ENCODE measurements at regions not wholly inside any gene's neighbourhood (a gene's known extent, or its start where the extent isn't known, plus 50 kb on each side); places are given as distances from the start of the nearest gene placed in this dataset.

- Histone ChIP-seq H3K56ac (replicated peaks; ENCODE audit: insufficient read length, low read depth, low read length) (no peak overlapping the region), H3K9me3 (ENCODE audit: insufficient read depth in 2 of 2, low read depth in 1 of 2, low read length in 1 of 2) (no peaks in the 10 kb centered on the region; a peak in 1 of 4 replicates), H3K4me3 (ENCODE audit: extremely low read depth in 1 of 4, insufficient read depth in 2 of 4, low read depth in 3 of 4, low read length in 4 of 4) (no peak overlapping the region), H3K4ac (replicated peaks; ENCODE audit: insufficient read length, low read depth, low read length) (no peak overlapping the region), H3K4me1 (replicated peaks in 1 of 4; ENCODE audit: control insufficient read depth in 3 of 4, insufficient read depth in 4 of 4, low read length in 3 of 4) (peaks cover 0 to 2% (median 0%) of the 10 kb centered on the region in 4 experiments; a peak in 1 of 7 replicates), H3K27me3 (replicated peaks in 1 of 4; ENCODE audit: control insufficient read depth in 3 of 4, extremely low read depth in 1 of 4, insufficient read depth in 3 of 4, low read length in 3 of 4) (no peaks in the 10 kb centered on the region), H3K9ac (replicated peaks in 1 of 4; ENCODE audit: extremely low read depth in 1 of 4, low read depth in 3 of 4, low read length in 3 of 4) (no peak overlapping the region), H2BK5ac (ENCODE audit: low read depth, low read length) (no peak overlapping the region), H3K23ac (ENCODE audit: insufficient read length) (no peak overlapping the region), H4K20me1 (replicated peaks in 1 of 2; ENCODE audit: control insufficient read depth in 1 of 2, insufficient read depth in 2 of 2, low read length in 2 of 2) (no peaks in the 10 kb centered on the region), H3K36me3 (ENCODE audit: control insufficient read depth in 2 of 4, insufficient read depth in 4 of 4, low read length in 3 of 4) (no peaks in the 10 kb centered on the region), H4K8ac (ENCODE audit: extremely low read depth, insufficient read depth, low read length) (no peak overlapping the region), H2BK120ac (replicated peaks; ENCODE audit: low read depth, low read length) (no peak overlapping the region), H2BK20ac (ENCODE audit: low read length) (no peak overlapping the region), H3K23me2 (ENCODE audit: low read depth, low read length) (no peaks in the 10 kb centered on the region), H3K4me2 (ENCODE audit: insufficient read depth in 1 of 2, low read depth in 2 of 2, low read length in 2 of 2) (no peak overlapping the region), H3K14ac (ENCODE audit: insufficient read length) (no peak overlapping the region), H2BK12ac (ENCODE audit: low read depth, low read length) (no peak overlapping the region), H2AFZ (ENCODE audit: low read length) (no peak overlapping the region), H3K79me1 (ENCODE audit: low read depth, low read length) (no peaks in the 10 kb centered on the region), H2AK5ac (ENCODE audit: low read depth, low read length) (no peak overlapping the region), H3K18ac (ENCODE audit: extremely low read depth, low read length) (no peak overlapping the region), H3K79me2 (ENCODE audit: control insufficient read depth in 1 of 2, insufficient read depth in 2 of 2, low read length in 2 of 2) (no peaks in the 10 kb centered on the region), H4K91ac (replicated peaks; ENCODE audit: insufficient read length, low read length) (no peak overlapping the region), H4K5ac (ENCODE audit: insufficient read length, low read depth, low read length) (no peak overlapping the region), H2BK15ac (ENCODE audit: low read length) (no peak overlapping the region), H3K27ac (ENCODE audit: low read depth, low read length) (no peak overlapping the region)
- CTCF ChIA-PET (ENCODE audit: partially characterized antibody) = interaction anchor here (0.6 to 11.3 kb wide), 7 partner anchors 13 to 819 kb away, joined by 3 to 158 read pairs (median 3); no protein-coding TSS in a partner anchor
- FAIRE-seq (no peak), DNase-seq (ENCODE audit: low read depth in 1 of 2, low spot score in 2 of 2) (no peak)
- 91% methylated on average over 5 of the region's 5 CpGs; no CpG with 5 or more reads in 1 of the 2 experiments for WGBS, 2 experiments (ENCODE audit: extremely low coverage in 1 of 2, insufficient coverage in 1 of 2, insufficient read length in 1 of 2, insufficient replicate concordance in 2 of 2, low coverage in 1 of 2, low lambda C conversion rate in 2 of 2, missing lambda C conversion rate in 1 of 2)
- POLR2A ChIA-PET (ENCODE audit: partially characterized antibody) = no interaction called here
- TF ChIP-seq ASH2L (IDR thresholded peaks at IDR 0.05; ENCODE audit: low read length) = no peak
Observed at GRCh38 chr11:13150487-13150886, 127.1 kb upstream of the BMAL1 start.
